ENCODE measurements at regions not wholly inside any gene's neighbourhood (a gene's known extent, or its start where the extent isn't known, plus 50 kb on each side); places are given as distances from the start of the nearest gene placed in this dataset.
"Not testable (repeated sequence)": the region's sequence is repeated elsewhere in the genome, so short reads cannot be mapped to it uniquely, and the experiment has no call there.

- no peak for DNase-seq
These were observed 486.1 kb downstream of the UQCRFS1 start for GRCh38 chr19:28726533-28727479.

GRCh38 chr19:28718909-28719308, 494.0 kb downstream of the UQCRFS1 start:
- no peak for DNase-seq

GRCh38 chr19:28715157-28715556, 497.8 kb downstream of the UQCRFS1 start:
- DNase-seq, result no peak

GRCh38 chr19:28711411-28711810, 501.5 kb downstream of the UQCRFS1 start:
- DNase-seq, result no peak

GRCh38 chr19:28710278-28710677, 502.7 kb downstream of the UQCRFS1 start:
- DNase-seq, result peak; percentile 61

GRCh38 chr19:28706693-28707092, 506.3 kb downstream of the UQCRFS1 start:
- DNase-seq, result no peak

GRCh38 chr19:28705008-28705407, 507.9 kb downstream of the UQCRFS1 start:
- DNase-seq, result no peak

GRCh38 chr19:28703400-28703956, 509.5 kb downstream of the UQCRFS1 start:
- no peak for DNase-seq

GRCh38 chr19:28701491-28701890, 511.5 kb downstream of the UQCRFS1 start:
- DNase-seq, result no peak

- DNase-seq, result no peak
These were observed 512.8 kb downstream of the UQCRFS1 start for GRCh38 chr19:28700176-28700575.

GRCh38 chr19:28697308-28697707, 515.6 kb downstream of the UQCRFS1 start:
- no peak for DNase-seq

- DNase-seq, result no peak
These were observed 518.1 kb downstream of the UQCRFS1 start for GRCh38 chr19:28694812-28695211.

- no peak for DNase-seq
These were observed 521.3 kb downstream of the UQCRFS1 start for GRCh38 chr19:28691683-28692082.

- not testable (repeated sequence) for DNase-seq
These were observed 523.5 kb downstream of the UQCRFS1 start for GRCh38 chr19:28689464-28689863.

- no peak for DNase-seq
These were observed 525.7 kb downstream of the UQCRFS1 start for GRCh38 chr19:28687296-28687695.

- no peak for DNase-seq
These were observed 526.2 kb downstream of the UQCRFS1 start for GRCh38 chr19:28686756-28687155.

GRCh38 chr19:28685802-28686201, 527.1 kb downstream of the UQCRFS1 start:
- no peak for DNase-seq

GRCh38 chr19:28685077-28685476, 527.9 kb downstream of the UQCRFS1 start:
- not testable (repeated sequence) for DNase-seq

- no peak for DNase-seq
These were observed 532.8 kb downstream of the UQCRFS1 start for GRCh38 chr19:28680111-28680510.

GRCh38 chr19:28670836-28671235, 542.1 kb downstream of the UQCRFS1 start:
- no peak for DNase-seq

GRCh38 chr19:28669804-28670203, 543.1 kb downstream of the UQCRFS1 start:
- no peak for DNase-seq

- DNase-seq, result no peak
These were observed 545.5 kb downstream of the UQCRFS1 start for GRCh38 chr19:28667348-28667977.

GRCh38 chr19:28665748-28666147, 547.2 kb downstream of the UQCRFS1 start:
- no peak for DNase-seq

GRCh38 chr19:28656644-28657043, 556.3 kb downstream of the UQCRFS1 start:
- no peak for DNase-seq
